ENCODE measurements at regions not wholly inside any gene's neighbourhood (a gene's known extent, or its start where the extent isn't known, plus 50 kb on each side); places are given as distances from the start of the nearest gene placed in this dataset.

DNA sequence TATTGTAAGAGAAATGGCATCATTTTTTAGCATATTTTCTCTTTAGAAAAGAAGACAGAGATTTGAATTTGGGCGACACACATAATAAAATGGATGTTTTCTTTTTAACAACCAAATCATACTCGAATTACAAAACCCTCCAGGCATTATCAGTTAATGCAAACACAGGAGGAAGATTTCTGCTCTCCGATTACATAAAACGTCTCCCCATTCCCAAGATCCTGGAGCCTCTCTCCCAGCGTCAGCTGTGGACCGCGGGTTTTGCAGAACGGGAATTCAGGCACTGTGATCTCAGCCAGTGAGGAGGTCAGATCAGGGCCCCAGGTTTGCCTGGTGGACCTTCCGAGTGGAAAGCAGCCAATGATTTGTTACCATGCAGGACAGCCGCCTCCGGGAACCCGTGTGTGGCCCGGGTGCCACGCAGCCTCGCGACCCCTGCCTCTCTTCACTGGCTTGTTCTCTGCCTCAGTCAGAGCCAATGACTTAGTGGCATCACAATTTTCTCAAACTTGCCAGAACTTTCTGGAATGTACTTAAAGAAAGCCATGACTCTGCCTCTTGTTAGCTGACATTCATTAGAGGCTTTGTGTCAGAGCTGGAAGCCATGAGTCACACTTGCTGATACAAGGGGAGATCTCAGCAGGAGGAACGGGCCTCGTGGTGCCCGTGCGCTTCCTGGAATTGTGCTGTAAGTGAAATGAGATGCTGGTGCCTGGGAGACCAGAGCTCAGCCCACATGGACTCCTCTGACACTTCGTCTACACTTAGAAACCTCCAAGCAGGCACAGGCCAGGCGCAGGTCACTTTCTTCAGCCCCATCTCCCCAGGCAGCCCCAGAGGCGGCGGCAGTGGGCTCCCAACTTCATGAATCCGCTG, 246.1 kb downstream of the KLF6 start:
- Histone ChIP-seq H2BK15ac (ENCODE audit: low read depth, low read length) (peak overlapping the region; percentile 87; the same call in 2 of the 3 replicates), H2BK5ac (ENCODE audit: low read depth, low read length, poor library complexity, severe bottlenecking) (peak overlapping the region; percentile 72), H3K14ac (replicated peaks; ENCODE audit: low read depth, low read length) (peak overlapping the region; percentile 81), H3K56ac (ENCODE audit: extremely low read depth, insufficient read depth, low read length) (peak overlapping the region; percentile 48), H3K27me3 (ENCODE audit: control insufficient read depth, insufficient read depth, low read length) (no peaks in the 10 kb centered on the region), H3K18ac (ENCODE audit: low read depth, low read length) (peak overlapping the region; percentile 86), H4K20me1 (ENCODE audit: insufficient read depth, low read length) (no peaks in the 10 kb centered on the region), H3K9me1 (ENCODE audit: insufficient read depth, low read length) (peaks cover 23% of the 10 kb centered on the region), H3K9me3 (ENCODE audit: control insufficient read depth, insufficient read depth, low read length) (no peaks in the 10 kb centered on the region), H4K5ac (ENCODE audit: low read depth, low read length) (peak overlapping the region; percentile 28), H3K4me1 (ENCODE audit: control insufficient read depth, insufficient read depth, low read length) (peaks cover 22% of the 10 kb centered on the region), H2AFZ (replicated peaks; ENCODE audit: low read length, poor library complexity) (peak overlapping the region; percentile 90), H3K4me2 (ENCODE audit: low read depth, low read length) (peak overlapping the region; percentile 20), H3K36me3 (ENCODE audit: control insufficient read depth, insufficient read depth, low read length) (no peaks in the 10 kb centered on the region), H3K4ac (ENCODE audit: low read depth, low read length) (peak overlapping the region; percentile 88), H4K91ac (ENCODE audit: insufficient read depth, low read depth, low read length) (peak overlapping the region; percentile 74), H3K79me1 (ENCODE audit: low read depth in 1 of 2, low read length in 2 of 2) (0 out of 4 replicates have a peak, but pooled peaks cover 0 to 4% of the 10 kb centered on the region in 2 experiments), H2AK5ac (ENCODE audit: low read depth, low read length) (peak overlapping the region; percentile 97), H3K27ac (ENCODE audit: insufficient read depth, low read length) (peak overlapping the region; percentile 80), H2BK20ac (ENCODE audit: low read depth, low read length) (peak overlapping the region; percentile 94), H2BK120ac (ENCODE audit: low read depth, low read length) (peak overlapping the region; percentile 92), H3K4me3 (ENCODE audit: insufficient read depth, low read depth, low read length) (peak overlapping the region; percentile 3; the same call in 1 of the 2 replicates), H4K8ac (ENCODE audit: low read depth in 2 of 2, low read length in 2 of 2) (peak overlapping the region; percentile 11 to 88), H2AK9ac (replicated peaks; ENCODE audit: low read depth, low read length, poor library complexity) (peak overlapping the region; percentile 75), H3K9ac (ENCODE audit: low read depth, low read length) (peak overlapping the region; percentile 19; the same call in 1 of the 2 replicates), H3K23ac (ENCODE audit: low read depth, low read length) (peak overlapping the region; percentile 50)
- in situ Hi-C loops (cut with MboI; ENCODE audit: low sequenced_read_pairs) = no loop called here
- ChIA-PET POLR2A (ENCODE audit: unreplicated experiment) (no interaction called here), CTCF (no interaction called here)
- dilution Hi-C loops (cut with HindIII; ENCODE audit: low sequenced_read_pairs, unreplicated experiment) = no loop called here
- peak; percentile 97 for DNase-seq
- TF ChIP-seq CEBPB (IDR thresholded peaks at IDR 0.05; ENCODE audit: low read depth, low read length) = no peak
- TF ChIP-seq NFE2L2 (IDR thresholded peaks at IDR 0.05; ENCODE audit: low read depth, low read length) = peak; percentile 72; the same call in 1 of the 2 replicates
- peak; percentile 87 for TF ChIP-seq FOS (IDR thresholded peaks at IDR 0.05; ENCODE audit: low read depth, low read length)
- TF ChIP-seq MAZ (IDR thresholded peaks at IDR 0.05; ENCODE audit: borderline replicate concordance, low read depth, low read length) = 0 out of 2 replicates have a peak, but pooled peaks have one; percentile 29
- TF ChIP-seq BHLHE40 (IDR thresholded peaks at IDR 0.05; ENCODE audit: low read depth, low read length) = peak; percentile 76
- TF ChIP-seq MXI1 (IDR thresholded peaks at IDR 0.05; ENCODE audit: borderline replicate concordance, low read depth, low read length) = peak; percentile 93
- TF ChIP-seq SMC3 (IDR thresholded peaks at IDR 0.05; ENCODE audit: low read depth, low read length) = no peak
- no peak for TF ChIP-seq RAD21 (IDR thresholded peaks at IDR 0.05; ENCODE audit: low read length)
- TF ChIP-seq USF2 (IDR thresholded peaks at IDR 0.05; ENCODE audit: low read depth, low read length) = peak; percentile 74
- ATAC-seq (ENCODE audit: low read depth) = peak; percentile 86
- no TSS peak for BruUV-seq (replicated peaks)
- WGBS, 2 experiments (ENCODE audit: extremely low coverage in 2 of 2, insufficient read length in 1 of 2) = 30% methylated on average over 14 of the region's 25 CpGs; no CpG with 5 or more reads in 1 of the 2 experiments
- intact Hi-C loops (cut with micrococcal nuclease) = loop anchor here (2.0 to 5.0 kb wide), 3 partner anchors 70 to 238 kb away; no protein-coding TSS in a partner anchor
